ENCODE measurements at regions not wholly inside any gene's neighbourhood (a gene's known extent, or its start where the extent isn't known, plus 50 kb on each side); places are given as distances from the start of the nearest gene placed in this dataset.

DNA sequence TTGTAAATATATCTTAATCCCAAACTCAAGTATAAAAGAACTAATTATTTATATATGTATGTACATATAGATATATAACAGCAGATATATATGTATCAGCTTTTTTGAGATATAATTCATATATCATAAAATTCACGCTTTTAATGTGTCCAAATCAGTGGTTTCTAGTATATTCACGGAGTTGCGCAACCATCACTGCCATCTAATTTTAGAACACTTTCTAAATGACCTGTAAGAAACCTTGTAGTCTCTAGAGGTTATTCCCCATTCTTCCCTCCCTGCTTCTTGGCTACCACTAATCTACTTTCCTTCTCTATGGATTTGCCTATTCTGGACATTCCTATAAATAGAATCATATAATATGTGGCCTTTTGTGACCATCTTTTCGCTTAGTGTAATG lies 163.5 kb upstream of the TCF4 start:
- H3K4me3 ChIP-seq (ENCODE audit: low read depth, low read length): no peak overlapping the region
- TF ChIP-seq, protein P1, sequence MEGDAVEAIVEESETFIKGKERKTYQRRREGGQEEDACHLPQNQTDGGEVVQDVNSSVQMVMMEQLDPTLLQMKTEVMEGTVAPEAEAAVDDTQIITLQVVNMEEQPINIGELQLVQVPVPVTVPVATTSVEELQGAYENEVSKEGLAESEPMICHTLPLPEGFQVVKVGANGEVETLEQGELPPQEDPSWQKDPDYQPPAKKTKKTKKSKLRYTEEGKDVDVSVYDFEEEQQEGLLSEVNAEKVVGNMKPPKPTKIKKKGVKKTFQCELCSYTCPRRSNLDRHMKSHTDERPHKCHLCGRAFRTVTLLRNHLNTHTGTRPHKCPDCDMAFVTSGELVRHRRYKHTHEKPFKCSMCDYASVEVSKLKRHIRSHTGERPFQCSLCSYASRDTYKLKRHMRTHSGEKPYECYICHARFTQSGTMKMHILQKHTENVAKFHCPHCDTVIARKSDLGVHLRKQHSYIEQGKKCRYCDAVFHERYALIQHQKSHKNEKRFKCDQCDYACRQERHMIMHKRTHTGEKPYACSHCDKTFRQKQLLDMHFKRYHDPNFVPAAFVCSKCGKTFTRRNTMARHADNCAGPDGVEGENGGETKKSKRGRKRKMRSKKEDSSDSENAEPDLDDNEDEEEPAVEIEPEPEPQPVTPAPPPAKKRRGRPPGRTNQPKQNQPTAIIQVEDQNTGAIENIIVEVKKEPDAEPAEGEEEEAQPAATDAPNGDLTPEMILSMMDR (IDR thresholded peaks at IDR 0.05; ENCODE audit: insufficient read depth, low read depth, low read length): no peak
- DNase-seq (ENCODE audit: low read depth): no peak

DNA sequence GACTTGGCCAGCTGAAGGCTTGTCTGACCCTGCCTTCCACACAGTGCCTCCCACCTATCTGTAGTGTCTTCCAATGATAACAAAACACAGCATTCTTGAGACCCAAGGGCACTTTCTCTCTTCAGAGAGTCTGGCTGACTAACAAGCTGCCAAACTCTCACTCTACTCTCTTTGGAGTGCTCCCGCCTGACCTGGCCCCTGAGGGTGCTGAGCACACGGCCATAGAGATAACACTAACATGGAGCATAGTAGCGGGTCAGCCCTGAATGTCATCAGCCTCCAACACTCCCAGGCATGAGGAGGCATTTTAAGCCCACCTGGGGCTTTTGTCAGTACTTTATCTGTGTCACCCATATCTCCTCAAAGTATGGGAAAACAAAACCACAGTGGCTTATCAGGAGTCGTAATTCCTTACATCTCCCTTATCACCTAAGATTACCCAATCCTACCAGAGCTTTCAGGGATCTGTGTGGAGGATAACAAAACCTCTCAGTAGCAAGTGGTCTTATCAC lies 160.3 kb upstream of the TCF4 start:
- TF ChIP-seq, protein P1 (IDR thresholded peaks at IDR 0.05; ENCODE audit: insufficient read depth, low read depth, low read length): no peak
- DNase-seq (ENCODE audit: low read depth): peak; percentile 37

DNA sequence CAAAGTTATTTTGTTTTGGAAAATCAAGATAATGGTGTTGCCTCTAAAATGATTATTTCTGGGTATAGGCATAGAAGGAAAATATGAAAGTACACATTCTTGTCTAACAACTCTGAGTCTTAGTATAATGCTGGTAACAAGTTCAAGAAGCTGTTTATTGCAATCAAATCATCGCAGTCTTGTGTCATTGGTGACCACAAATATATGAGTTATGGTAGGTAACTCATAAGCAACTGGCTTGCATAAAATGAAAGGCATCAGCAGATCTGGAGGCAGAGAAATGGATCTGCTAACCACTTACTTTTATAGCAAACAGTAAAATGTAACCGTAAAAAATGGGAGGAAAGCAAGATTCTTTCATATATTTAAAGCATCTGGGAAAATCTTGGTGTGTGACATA lies 156.2 kb upstream of the TCF4 start:
- no peak overlapping the region for H3K4me3 ChIP-seq (ENCODE audit: low read depth, low read length)
- peak; percentile 80 for DNase-seq (ENCODE audit: low read depth)
- TF ChIP-seq, protein P1 (IDR thresholded peaks at IDR 0.05; ENCODE audit: insufficient read depth, low read depth, low read length): no peak

More for the DNA sequence above, 160.3 kb upstream of the TCF4 start:
- H3K4me3 ChIP-seq (ENCODE audit: low read depth, low read length): no peak overlapping the region

DNA sequence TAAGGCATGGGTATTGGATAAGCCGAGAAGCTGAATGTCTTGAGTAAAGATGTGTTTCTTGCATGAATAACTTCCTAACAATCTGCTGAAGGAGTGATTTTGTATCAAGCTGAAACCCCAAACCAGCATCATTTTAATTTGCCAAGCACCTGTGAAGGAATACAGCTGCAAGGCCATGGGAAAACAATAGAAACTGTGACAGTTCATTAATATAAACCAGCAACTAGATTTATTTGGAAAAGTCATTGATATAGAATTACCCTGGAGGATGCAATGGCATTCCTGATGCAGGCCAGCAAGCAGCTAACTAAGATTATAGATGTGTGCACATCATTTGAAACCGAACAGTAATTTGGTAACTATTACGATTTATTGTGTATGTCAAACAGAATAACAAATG lies 155.7 kb upstream of the TCF4 start:
- TF ChIP-seq, protein P1 (IDR thresholded peaks at IDR 0.05; ENCODE audit: insufficient read depth, low read depth, low read length): no peak
- no peak for DNase-seq (ENCODE audit: low read depth)
- H3K4me3 ChIP-seq (ENCODE audit: low read depth, low read length): no peak overlapping the region

DNA sequence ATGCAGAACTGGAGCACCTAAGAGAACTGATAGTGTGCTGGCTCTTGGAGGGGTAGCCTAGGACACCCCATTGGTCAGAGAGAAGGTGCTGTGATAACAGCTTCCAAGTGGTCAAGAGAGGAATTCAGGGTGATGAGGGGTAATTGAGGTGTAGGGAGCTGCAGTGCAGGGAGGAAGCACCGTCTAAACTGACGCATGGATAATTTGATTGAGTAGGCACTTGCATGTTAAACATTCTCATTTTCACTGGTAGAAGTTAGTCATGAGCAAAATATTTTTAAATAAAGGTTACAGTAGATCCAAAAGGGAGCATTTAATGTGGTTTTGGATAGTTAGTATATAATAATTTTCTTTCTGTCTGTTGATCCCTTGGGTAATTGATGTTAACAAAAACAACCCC lies 155.1 kb upstream of the TCF4 start:
- peak; percentile 10 for DNase-seq (ENCODE audit: low read depth)
- no peak overlapping the region for H3K4me3 ChIP-seq (ENCODE audit: low read depth, low read length)
- TF ChIP-seq, protein P1 (IDR thresholded peaks at IDR 0.05; ENCODE audit: insufficient read depth, low read depth, low read length): no peak

DNA sequence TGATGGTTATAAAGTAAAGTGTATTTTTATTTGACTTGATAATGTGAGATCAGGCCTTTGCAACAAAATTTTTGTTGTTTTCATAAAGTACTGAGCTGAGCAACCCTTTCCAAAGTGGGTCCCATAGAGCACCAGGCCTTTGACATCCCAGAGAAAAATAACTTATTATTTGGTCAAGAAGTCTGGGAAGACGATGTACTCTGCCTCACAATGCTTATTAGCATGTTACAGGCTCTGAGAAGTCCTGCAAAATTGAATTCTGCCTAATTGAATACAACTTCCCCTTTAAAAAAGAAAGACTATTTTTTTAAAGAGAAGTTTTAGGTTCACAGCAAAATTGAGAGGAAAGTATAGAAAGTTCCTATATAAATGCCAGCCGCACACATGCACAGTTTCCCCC lies 151.5 kb upstream of the TCF4 start:
- H3K4me3 ChIP-seq (ENCODE audit: low read depth, low read length): no peak overlapping the region
- TF ChIP-seq, protein P1 (IDR thresholded peaks at IDR 0.05; ENCODE audit: insufficient read depth, low read depth, low read length): no peak
- no peak for DNase-seq (ENCODE audit: low read depth)

DNA sequence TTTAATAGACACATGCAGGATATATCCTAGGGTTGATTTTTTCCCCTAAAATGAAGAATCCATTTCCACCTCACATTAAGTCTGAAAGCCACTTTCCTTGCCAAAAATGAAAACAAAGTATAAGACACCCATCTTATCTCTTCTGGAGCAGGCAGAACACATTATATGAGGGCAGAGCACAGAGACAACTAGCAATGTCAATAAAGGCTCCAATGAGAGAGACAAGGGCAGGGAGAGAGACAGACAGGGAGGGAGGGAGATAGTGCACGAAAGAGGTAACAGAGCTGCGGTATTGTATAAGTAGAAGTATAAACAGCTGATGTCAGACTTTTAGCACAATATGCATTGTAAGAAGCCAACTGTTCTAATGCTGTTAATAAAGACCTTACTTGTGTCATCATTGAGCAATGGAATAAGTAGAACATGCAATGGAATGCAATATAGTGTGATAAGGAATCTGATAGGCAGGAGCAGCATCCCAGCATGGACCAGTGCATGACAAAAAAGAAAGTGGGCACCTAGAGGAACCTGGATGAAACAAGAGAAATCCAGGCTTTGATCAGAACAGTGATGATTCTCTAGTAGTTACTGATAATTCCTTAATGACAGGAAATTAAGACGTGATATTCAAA lies 150.6 kb upstream of the TCF4 start:
- TF ChIP-seq, protein P1 (IDR thresholded peaks at IDR 0.05; ENCODE audit: insufficient read depth, low read depth, low read length): no peak
- no peak overlapping the region for H3K4me3 ChIP-seq (ENCODE audit: low read depth, low read length)
- DNase-seq (ENCODE audit: low read depth): no peak
